ENCODE measurements at regions not wholly inside any gene's neighbourhood (a gene's known extent, or its start where the extent isn't known, plus 50 kb on each side); places are given as distances from the start of the nearest gene placed in this dataset.
"Not testable (repeated sequence)": the region's sequence is repeated elsewhere in the genome, so short reads cannot be mapped to it uniquely, and the experiment has no call there.

DNA sequence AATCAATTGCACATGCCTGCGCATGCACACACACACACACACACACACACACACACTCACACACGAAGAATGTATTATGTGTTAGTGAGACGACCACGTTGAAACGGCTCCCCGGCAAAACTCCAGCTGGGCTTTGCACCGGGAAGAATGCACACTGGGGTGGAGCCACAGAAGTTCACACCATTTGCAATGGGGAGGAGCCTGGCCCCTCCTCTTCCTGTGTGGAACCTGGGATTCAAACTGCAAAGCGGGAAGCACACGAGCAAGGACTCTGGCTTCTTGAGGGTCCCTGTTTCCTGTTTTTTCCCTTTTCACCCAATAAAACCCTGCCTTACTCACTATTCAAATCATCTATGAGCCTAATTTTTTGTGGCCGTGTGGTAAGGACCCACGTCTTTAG, 304.0 kb upstream of the TMEFF2 start:
- no peak for DNase-seq (ENCODE audit: low read depth, low spot score)

DNA sequence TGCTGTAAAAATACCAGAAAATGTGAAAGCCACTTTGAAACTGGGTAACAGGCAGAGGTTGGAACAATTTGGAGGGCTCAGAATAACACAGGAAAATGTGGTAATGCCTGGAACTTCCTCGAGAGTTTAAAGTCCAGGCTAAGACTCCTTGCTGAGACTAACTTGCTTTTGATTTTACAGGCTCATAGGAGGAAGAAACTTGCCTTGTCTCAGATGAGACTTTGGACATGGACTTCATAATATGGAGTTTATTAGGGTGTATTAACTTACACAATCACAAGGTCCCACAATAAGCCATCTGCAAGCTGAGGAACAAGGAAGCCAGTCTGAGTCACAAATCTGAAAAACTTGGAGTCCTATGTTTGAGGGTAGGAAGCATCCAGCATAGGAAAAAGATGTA, 293.4 kb upstream of the TMEFF2 start:
- DNase-seq (ENCODE audit: low read depth, low spot score): not testable (repeated sequence)

DNA sequence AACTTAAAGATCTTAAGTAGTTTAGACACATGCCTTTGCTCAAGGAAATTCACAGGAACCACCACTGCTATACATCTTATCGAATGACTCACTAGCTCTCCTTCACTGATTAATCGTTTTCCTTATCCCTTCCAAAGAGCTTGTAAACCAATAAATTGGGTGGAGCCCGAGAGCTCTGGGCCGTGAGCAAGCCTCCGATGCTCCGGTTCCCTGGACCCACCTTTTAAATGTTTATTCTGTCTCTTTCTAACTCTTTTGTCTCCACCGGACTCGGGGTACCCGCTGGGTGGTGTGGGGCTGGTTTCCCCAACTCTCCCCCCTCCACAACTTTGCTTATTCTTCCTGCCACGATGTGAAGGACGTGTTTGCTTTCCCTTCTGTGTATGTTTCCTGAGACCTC, 292.9 kb upstream of the TMEFF2 start:
- no peak for DNase-seq (ENCODE audit: low read depth, low spot score)

DNA sequence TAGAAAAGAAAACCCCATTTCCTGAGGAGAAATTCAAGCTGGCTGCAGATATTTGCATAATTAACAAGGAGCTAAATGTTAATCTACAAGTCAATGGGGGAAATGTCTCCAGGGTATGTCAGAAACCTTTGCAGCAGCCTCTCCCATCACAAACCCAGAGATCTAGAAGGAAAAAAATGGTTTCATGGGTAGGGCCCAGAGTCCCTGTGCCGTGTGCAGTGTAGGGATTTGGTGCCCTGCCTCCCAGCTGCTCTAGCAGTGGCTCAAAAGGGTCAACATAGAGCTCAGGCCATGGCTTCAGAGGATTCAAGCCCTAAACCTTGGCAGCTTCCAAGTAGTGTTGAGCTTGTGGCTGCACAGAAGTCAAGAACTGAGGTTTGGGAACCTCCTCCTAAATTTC, 290.2 kb upstream of the TMEFF2 start:
- no peak for DNase-seq (ENCODE audit: low read depth, low spot score)

DNA sequence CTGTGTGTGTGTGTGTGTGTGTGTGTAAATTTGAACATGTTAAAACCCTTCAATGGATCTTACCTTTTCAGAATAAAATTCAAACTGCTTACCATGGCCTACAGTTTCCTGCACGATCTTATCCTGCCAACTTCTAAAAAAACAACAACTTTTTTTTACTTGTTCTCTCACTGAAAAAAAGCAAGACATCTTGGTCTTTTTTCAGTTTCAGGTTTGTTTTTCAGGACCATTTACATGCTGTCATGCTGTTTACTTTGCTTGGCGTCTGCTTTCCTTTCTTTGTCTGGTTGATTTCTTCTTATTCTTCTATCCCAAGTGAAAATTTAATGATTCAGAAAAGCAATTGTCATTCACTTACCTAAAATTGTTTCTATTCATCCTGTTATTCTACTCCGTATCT, 286.3 kb upstream of the TMEFF2 start:
- DNase-seq (ENCODE audit: low read depth, low spot score): no peak

DNA sequence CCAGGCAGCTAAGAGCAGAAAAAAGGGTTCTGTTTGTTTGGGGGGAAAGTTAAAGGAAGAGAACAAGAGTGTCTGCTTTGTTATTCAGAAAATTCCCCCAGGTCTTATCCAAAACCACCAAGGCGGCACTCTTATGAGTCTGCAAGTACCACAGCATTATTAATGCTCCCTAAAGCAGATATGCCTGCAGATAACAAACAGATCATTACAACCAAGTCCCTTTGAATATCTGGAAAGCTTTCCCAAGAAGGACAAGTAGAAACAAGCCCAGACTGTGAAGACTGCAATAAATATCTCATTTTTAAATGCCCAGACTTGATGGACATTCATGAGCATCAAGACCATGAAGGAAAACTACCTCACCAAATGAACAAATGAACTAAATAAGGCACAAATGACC, 278.6 kb upstream of the TMEFF2 start:
- DNase-seq (ENCODE audit: low read depth, low spot score): no peak

DNA sequence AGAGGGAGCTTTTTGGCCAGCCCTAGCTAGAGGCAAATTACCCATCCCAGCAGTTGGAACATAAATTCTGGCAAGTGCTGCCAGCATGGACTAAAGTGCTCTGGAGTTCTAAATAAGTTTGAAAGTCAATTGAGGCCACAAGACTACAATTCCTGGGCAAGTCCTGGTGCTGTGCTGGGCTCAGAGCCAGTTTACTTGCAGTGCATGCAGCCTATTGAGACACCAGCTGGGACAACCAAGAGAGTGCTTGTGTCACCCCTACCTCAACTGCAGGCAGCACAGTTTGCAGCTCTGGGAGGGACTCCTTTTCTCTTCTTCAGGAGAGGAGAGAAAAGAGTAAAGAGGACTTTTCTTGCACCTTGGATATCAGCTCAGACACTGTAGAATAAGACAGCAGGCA, 277.2 kb upstream of the TMEFF2 start:
- DNase-seq (ENCODE audit: low read depth, low spot score): no peak

DNA sequence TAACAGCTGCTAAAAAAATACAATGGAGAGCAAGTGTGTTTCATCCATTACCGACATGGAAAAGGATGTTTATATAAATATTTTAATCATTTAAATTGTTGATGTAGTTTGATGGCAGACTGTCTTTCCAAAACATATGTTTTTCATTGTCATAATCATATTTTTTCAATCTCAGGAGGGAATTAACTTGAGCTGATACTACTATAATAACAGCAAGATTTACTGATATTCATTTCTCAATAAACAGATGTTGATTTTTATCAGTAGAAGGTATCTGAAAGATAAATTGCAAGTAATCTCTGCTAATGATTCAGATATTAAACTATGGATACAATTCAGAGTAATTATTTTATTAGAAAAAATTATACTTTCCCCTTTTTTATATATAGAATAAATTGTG, 274.9 kb upstream of the TMEFF2 start:
- DNase-seq (ENCODE audit: low read depth, low spot score): no peak

DNA sequence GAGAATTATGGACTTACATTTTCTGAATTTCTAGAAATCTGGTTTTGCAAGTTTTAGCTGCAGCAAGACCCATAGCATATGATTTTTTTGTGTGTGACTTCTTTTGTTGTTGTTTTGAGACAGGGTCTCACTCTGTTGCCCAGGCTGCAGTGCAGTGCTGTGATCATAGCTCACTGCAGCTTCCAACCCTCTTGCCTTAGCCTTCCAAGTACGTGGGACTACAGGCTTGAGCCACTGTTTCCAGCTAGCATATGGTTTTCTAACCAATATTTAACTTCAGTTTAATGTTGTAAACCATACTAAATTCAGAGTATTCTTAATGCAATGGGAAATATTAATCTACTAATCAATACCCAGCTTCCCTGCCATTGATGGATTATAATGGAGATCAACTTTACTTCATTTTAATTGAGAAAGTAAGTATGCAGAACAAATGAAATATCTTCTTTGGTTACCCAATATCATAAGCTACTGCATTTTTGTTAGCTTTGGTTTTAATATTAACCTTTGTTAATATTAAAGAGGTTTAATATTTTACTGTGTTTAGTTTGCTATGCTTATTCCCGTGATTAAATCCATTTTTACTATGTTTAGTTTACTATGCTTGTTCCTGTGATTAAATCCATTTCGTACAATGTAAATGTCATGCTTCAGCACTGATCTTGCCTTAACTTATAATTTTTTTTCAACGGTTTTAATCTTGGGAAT, 273.4 kb upstream of the TMEFF2 start:
- no peak for DNase-seq (ENCODE audit: low read depth, low spot score)

DNA sequence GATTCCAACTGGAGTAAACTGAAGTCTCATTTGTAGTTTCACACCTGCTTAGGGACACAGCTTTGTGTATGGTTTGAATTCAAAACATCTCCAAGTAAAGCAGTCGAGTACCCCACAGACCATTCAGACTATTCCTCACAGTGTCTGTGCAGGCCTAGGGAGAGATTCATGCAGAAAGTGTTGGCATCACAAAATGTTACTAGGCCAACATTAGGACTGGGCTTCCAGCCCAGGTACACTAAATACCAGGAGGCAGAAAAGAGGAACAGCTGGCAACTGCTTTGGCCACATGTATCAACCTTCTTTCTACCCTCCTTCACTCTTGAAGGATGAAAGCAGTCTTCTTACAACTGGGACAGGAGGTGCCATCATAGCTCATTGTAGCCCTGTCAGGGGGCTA, 270.4 kb upstream of the TMEFF2 start:
- no peak for DNase-seq (ENCODE audit: low read depth, low spot score)

DNA sequence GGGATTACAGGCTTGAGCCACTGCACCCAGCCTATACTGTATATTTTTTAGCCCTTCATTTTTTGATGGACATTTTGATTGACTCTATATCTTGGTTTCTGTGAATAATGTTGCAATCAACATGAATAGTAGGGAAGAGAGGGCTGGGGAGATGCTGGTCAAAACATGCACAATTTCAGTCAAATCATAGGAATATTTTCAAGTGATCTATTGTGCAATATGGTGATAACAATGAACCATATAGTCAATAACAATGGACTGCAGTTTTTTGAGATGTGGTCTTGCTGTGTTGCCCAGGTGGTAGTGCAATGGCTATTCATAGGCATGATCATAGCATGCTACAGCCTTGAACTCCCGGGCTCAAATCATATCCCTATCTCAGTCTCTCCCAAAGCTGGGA, 264.7 kb upstream of the TMEFF2 start:
- no peak for DNase-seq (ENCODE audit: low read depth, low spot score)

DNA sequence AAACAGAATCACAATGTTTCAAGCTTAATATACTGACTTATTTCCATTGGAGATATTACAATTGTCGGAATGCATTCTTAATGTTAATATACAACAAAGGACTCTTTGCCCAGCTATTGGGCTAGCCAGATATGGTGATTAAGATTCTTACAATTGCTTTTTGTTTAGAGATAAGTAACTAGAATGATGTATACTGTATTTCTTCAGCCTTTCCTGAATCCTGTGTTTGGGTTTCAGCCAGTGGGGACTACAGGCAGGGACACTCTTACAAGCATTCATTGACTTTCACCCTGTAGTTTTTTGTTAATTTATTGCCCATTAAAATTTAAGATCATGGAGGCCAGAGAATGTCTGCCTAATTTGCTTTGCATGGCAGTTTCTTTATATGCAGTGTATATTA, 254.1 kb upstream of the TMEFF2 start:
- no peak for DNase-seq (ENCODE audit: low read depth, low spot score)

DNA sequence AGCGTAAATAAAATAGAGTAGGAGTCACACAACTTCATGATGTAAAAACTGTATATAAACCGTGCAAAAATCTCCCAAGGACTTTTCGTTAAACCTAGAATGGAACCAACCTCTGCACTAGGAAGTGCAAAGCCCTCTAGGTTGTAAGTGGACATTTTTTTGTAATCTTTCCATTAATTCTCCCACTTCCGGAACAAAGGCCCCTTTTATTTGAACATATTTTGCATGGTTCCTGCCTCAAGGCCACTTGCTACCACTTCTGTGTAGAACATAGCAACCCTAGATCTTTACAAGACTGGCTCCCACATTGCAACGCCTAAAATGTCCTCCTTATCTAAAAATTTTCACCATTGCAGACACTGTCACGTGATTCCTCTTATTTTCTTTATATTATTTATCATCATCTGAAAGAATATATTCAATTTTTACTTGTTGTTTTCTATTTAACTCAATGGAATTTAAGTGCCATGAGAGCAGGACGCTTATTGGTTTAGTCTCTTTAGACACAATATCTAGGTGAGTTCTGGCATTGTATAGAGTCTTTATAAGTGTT, 249.6 kb upstream of the TMEFF2 start:
- no peak for DNase-seq (ENCODE audit: low read depth, low spot score)

DNA sequence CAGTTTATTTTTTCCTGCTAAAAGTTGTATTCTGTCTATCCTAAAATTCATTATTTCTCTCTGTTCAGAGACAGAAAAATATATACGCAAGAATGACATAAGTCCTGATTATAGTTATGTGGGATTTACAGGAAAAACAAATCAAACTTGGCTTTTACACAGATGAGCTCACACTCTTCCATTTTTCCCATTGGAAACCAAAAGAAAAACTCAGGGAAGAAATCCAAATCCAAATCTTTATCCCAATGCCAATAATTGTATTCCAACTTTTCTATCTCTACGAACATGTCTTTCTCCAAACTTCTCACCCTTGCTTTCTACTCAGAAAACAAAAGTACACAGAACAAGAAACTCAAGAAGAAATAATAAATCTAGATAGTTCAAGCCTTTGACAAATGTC, 249.1 kb upstream of the TMEFF2 start:
- DNase-seq (ENCODE audit: low read depth, low spot score): no peak

DNA sequence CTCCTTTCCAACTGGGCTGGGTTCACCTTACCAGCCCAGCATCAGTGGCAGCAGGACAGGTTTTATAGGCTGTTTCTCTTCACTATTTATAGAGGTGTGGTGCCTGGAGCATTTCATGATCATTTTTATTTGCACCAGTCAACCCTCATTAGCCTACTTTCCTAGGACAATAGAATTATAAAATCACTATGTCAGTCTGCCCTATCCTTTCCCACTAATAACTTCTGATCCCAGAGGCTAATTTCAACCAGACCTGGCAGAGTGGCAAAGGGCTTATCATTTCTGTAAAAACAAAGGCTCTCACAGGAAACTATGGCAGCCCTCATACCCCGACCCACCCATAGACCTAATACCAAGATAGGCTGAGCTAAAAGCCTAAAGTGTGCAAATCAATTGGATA, 243.5 kb upstream of the TMEFF2 start:
- DNase-seq (ENCODE audit: low read depth, low spot score): no peak

DNA sequence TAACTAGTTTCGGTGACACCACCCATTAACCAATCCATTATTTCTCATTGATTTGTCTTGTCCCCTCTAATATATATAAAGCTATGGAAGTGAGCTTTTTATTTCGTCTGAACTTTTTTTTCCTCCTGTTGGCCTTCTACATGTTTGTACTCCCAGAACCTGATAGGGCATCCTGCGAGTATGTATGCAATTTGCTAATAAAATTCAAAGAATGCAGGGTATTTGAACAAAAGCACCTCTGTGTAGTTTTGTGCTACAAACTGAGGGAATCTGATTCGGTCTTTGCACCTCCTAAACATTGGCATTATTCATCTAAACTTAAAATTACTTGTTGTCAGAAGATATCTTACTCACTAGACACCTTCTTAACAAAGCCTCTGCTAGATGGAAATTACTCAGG, 242.9 kb upstream of the TMEFF2 start:
- DNase-seq (ENCODE audit: low read depth, low spot score): peak; percentile 7

DNA sequence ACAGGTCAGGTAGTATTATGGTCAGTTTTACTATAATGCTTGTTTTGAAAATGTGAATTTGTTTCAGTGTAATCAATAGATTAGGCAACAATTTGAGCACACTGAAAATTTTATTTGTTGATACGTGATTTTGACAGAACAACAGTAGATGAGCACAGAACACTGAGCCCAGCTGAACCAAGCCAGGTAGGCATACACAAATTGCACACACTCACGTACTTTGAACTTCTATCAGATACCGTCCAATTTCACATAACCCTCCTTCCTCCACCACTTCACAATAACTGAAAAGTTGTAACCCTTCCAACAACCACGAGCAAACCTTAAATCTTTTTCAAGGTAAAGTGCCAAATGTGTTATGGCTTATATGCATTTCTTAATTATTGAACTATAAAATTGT, 229.5 kb upstream of the TMEFF2 start:
- DNase-seq (ENCODE audit: low read depth, low spot score): no peak

DNA sequence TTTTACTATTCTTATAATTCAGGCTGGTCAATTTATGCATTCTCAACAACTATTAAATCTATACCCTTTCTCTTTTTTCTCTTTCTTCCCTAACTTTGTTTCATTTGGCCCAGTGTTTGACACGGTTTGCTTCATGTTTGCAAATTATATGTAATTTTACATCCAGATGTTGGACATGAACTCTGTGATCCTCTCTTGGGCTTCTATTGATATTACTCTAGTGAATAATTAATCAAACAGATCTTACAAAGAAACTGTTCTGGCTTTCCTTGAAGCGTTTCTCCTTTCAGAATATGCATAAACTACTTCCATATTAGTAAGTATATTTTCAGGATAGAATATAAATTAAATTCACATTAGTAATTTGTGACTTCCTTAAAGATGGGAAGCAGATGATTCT, 225.1 kb upstream of the TMEFF2 start:
- no peak for DNase-seq (ENCODE audit: low read depth, low spot score)

DNA sequence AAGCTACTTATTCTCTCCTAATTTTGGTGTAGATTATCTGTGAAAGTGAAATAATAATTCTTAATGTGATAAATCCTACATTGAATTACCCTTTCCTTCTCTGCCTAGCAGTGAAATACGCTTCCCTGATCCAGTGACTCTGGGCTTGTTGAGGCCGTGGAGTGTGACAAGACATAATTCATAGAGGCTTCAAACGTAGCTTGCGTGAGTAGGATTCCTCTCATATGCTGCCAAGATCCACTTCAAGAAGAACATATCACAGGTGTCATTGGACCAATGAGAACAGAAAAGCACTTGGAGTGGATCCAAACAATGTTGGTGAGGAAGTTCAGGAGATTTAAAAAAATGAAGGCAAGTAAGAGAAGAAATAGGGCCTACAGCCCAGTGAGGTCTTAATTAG, 221.3 kb upstream of the TMEFF2 start:
- no peak for DNase-seq (ENCODE audit: low read depth, low spot score)

DNA sequence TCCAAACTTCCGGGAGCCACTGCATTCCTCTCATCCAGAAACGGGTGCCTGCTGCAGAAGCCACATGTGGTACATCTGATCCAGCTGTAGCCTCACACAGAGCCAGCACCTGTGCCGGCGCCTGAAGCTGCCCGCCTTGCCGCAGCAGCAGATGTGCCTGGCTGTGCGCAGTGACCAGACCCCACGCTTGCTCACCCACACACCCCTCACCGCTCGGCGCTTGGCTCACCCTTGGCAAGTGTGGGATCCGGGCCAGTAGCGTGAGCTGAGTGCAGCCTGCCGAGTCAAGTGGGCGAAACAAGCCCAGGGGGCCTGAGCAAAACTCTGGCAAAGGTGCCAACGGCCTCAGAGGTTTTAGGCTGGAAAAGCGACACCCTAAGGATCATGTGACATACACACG, 220.1 kb upstream of the TMEFF2 start:
- no peak for DNase-seq (ENCODE audit: low read depth, low spot score)

DNA sequence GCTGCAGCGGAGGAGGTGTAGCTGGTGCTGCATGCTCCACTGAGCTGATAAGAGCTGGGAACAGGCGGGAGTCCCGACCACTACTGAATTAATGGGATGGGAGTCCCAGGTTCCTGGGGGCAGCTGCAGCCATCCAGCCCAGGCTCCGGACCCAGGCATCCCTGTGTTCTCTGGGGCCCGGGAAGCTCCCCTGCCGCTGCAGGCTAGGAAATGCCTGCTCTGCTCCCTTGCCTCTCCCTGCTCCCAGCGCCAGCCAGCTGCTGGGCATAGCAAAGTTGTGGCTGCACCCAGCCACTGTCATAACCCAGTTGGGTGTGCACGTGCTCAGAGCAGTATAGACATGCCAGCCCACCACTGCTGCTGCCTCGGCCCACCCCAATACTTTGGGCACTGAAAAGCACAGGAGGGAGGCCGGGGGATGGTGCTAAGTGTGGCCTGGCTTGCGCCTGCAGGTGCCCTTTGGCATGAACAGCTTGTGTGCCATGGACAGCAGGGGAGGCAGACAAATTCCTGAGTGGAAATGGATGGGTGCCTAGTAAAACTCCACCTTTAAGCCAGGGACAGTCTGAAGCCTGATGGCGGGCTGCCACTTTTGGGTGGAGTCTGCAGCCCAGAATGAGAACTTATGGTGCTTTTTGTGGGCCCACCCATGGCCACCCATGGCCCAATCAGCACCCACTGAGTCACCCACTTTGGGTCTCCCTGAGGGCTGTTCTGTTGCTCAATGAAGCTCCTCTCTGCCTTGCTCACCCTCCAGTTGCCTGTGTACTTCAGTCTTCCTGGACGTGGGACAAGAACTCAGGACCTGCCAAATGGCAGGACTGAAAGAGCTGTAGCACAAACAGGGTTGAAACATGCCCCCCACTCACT, 219.3 kb upstream of the TMEFF2 start:
- DNase-seq (ENCODE audit: low read depth, low spot score): no peak

DNA sequence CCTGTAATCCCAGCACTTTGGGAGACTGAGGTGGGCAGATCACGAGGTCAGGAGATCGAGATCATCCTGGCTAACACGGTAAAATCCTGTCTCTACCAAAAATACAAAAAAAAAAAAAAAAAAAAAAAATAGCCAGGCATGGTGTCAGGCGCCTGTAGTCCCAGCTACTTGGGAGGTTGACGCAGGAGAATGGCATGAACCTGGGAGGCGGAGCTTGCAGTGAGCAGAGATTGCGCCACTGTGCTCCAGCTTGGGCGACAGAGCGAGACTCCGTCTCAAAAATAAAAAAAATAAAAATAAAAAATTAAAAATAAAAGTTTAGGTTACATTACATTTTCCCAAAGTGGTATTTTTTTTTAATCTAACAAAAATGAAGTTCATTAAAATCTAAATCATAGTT, 218.1 kb upstream of the TMEFF2 start:
- not testable (repeated sequence) for DNase-seq (ENCODE audit: low read depth, low spot score)

DNA sequence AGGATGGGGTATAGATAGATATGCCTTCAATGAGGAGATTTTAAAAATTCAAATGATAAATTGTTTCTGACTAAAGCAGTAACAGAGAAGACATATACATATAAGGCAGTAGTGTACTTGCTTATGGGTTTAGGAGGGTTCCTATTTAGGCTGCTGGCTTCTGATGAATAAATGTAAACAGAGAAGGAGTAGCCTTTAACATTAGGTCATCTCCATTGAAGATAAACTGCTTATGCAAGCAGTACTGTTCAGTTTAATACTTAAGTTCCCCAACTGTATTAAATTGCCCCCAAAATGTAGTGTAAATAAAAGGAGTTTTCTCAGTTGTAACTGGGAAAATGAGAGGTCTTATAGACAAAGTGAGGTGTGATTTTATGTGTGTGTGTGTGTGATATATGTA, 217.7 kb upstream of the TMEFF2 start:
- DNase-seq (ENCODE audit: low read depth, low spot score): no peak

Data from astrocyte of the hippocampus (primary cell).